MG63 (cell line): ENCODE measurements at regions not wholly inside any gene's neighbourhood (a gene's known extent, or its start where the extent isn't known, plus 50 kb on each side); places are given as distances from the start of the nearest gene placed in this dataset.

Source experiments
- DNase-seq: peaks from one replicate; pipeline ENCODE4 v3.0.0-alpha.2; 2020
- H3K27me3 ChIP-seq: fragments of 250-450 bp; sonication (Bioruptor Pico); 2 replicates; pipeline ENCODE4 v1.5.1; 2020; ENCODE audit warnings: mild to moderate bottlenecking, moderate library complexity
- H3K36me3 ChIP-seq: fragments of 250-450 bp; sonication (Bioruptor Pico); 2 replicates; pipeline ENCODE4 v1.5.1; 2020; ENCODE audit warnings: mild to moderate bottlenecking, moderate library complexity
- H3K4me3 ChIP-seq: fragments of 250-450 bp; sonication (Bioruptor Pico); 2 replicates; pipeline ENCODE4 v1.5.1; 2020; ENCODE audit warnings: mild to moderate bottlenecking, moderate library complexity
- H3K9me3 ChIP-seq: fragments of 250-450 bp; sonication (Bioruptor Pico); 2 replicates; pipeline ENCODE4 v1.5.1; 2020; ENCODE audit warnings: mild to moderate bottlenecking, moderate library complexity

DNA sequence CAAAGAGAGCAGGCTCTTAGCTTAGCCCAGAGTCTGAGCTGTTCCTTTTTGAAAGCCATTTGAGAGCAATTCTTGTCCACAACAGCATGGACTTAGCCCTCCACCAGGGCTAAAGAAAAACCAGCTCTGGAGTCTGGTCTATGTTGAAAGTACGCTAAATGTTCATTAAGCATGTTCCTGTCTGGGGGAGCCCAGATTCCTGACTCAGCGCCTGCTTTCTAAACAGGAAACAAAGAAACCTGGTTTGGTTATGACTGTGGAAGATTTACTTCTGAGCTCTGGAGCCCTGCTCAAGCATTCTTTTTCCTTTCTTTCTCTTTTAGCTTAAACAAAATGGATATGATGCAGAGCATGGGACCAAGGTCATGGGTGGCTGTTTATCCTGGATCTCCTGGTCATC lies 279.8 kb downstream of the RBM43 start:
- no peak for DNase-seq
- H3K27me3 ChIP-seq = no peaks in the 10 kb centered on the region
- no peaks in the 10 kb centered on the region for H3K36me3 ChIP-seq
- H3K4me3 ChIP-seq = no peak overlapping the region
- no peaks in the 10 kb centered on the region for H3K9me3 ChIP-seq

DNA sequence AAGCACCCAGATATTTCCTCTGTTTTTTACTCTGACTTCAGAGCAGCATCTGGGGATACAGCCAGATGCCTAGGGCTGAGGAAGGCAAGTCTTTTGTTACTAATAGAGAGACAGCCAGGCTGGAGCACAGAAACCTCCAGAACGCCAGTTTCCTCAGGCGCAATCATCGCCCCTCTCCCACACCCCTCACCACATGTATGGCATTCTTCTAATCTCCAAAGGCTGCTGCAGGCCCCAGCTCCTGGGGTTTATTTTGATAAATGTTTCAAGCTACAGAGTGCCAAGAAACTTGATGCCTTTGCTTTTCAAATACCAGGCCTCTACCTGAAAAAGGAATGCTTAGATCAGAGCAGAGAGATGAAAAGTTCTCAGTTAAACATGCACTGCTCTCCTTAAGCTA lies 283.6 kb downstream of the RBM43 start:
- Histone ChIP-seq H3K27me3 (no peaks in the 10 kb centered on the region), H3K4me3 (no peak overlapping the region), H3K9me3 (no peaks in the 10 kb centered on the region), H3K36me3 (no peaks in the 10 kb centered on the region)
- no peak for DNase-seq

GRCh38 chr2:150977296-150977695 lies 284.4 kb downstream of the RBM43 start:
- Histone ChIP-seq H3K36me3 (no peaks in the 10 kb centered on the region), H3K4me3 (no peak overlapping the region), H3K27me3 (no peaks in the 10 kb centered on the region), H3K9me3 (no peaks in the 10 kb centered on the region)
- no peak for DNase-seq

- Histone ChIP-seq H3K4me3 (no peak overlapping the region), H3K36me3 (no peaks in the 10 kb centered on the region), H3K9me3 (no peaks in the 10 kb centered on the region), H3K27me3 (no peaks in the 10 kb centered on the region)
- no peak for DNase-seq
Observed at GRCh38 chr2:150976604-150977003, 285.1 kb downstream of the RBM43 start.

GRCh38 chr2:150974864-150975263 lies 286.8 kb downstream of the RBM43 start:
- DNase-seq = no peak

GRCh38 chr2:150974234-150974633 lies 287.4 kb downstream of the RBM43 start:
- Histone ChIP-seq H3K9me3 (no peaks in the 10 kb centered on the region; the same call in 1 of the 2 replicates), H3K36me3 (no peaks in the 10 kb centered on the region), H3K4me3 (no peak overlapping the region), H3K27me3 (no peaks in the 10 kb centered on the region)
- no peak for DNase-seq

More at GRCh38 chr2:150974864-150975263, 286.8 kb downstream of the RBM43 start:
- H3K36me3 ChIP-seq = no peaks in the 10 kb centered on the region
- no peaks in the 10 kb centered on the region for H3K27me3 ChIP-seq
- no peaks in the 10 kb centered on the region; the same call in 1 of the 2 replicates for H3K9me3 ChIP-seq
- no peak overlapping the region for H3K4me3 ChIP-seq

DNA sequence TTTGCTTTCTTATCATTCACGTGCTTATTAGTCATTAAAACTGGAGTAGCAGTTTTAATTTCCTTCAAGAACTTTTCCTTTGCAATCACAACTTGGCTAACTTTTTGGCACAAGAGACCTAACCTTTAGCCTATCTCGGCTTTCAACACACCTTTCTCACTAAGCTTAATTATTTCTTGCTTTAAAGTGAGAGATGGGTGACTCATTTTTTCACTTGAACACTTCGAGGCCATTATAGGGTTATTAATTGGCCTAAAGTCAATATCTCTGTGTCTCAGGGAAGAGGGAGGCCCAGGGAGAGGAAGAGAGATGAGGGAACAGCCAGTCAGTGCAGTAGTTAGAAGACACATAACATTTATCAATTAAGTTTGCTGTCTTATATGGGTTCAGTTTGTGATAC lies 289.8 kb downstream of the RBM43 start:
- Histone ChIP-seq H3K27me3 (no peaks in the 10 kb centered on the region), H3K4me3 (no peak overlapping the region), H3K36me3 (no peaks in the 10 kb centered on the region), H3K9me3 (no peaks in the 10 kb centered on the region; the same call in 1 of the 2 replicates)
- DNase-seq = no peak

DNA sequence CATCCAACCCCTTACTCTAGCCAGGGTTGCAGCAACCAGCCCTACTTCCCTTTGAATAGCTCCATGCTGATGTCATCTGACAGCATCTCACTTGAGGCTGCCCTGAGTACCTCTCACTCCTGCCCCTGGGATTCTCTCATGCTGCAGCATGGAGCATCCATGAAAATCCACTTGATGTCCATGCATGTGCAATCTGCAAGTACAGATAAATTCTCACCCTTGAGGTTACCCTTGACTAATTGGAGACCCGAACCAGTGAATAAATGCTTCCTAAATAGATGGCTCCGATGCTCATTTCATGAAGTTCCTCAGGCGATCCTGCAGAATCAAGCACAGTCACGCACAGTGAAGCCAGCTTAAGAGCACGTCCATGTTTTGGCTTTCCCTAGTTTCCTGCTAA lies 298.3 kb downstream of the RBM43 start:
- Histone ChIP-seq H3K27me3 (no peaks in the 10 kb centered on the region), H3K9me3 (no peaks in the 10 kb centered on the region), H3K4me3 (no peak overlapping the region), H3K36me3 (no peaks in the 10 kb centered on the region)
- DNase-seq = no peak

DNA sequence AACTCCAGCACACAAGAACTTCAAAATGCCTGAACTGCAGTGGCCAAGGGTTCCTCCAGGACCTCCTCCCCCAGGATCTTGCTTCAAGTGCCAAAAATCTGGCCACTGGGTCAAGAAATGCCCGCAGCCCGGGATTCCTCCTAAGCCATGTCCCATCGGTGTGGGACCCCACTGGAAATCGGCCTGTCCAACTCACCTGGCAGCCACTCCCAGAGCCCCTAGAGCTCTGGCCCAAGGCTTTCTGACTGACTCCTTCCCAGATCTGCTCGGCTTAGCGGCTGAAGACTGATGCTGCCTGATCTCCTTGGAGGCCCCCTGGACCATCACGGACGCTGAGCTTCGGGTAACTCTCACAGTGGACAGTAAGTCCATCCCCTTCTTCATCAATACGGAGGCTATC lies 306.4 kb downstream of the RBM43 start:
- Histone ChIP-seq H3K27me3 (no peaks in the 10 kb centered on the region), H3K9me3 (0 out of 2 replicates have a peak, but pooled peaks cover 2% of the 10 kb centered on the region), H3K4me3 (no peak overlapping the region), H3K36me3 (no peaks in the 10 kb centered on the region)
- no peak for DNase-seq

DNA sequence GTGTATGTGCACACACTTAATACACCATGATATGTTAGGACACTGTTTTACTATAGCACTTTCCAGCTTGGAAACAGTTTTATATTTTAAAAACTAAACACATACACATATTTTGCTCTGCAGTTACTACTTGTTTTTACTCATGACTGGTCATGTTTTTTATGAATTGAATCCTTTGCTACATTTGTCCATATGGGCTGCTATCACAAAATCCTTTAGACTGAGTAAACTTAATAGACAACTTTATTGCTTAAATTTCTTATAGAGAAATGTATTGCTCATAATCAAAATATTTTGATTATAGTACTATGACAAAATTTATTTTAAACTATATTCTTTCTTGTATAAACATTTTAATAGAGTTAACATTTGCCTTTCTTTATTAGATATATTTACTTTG lies 314.8 kb downstream of the RBM43 start:
- no peaks in the 10 kb centered on the region for H3K36me3 ChIP-seq
- no peak overlapping the region for H3K4me3 ChIP-seq
- DNase-seq = no peak
- peaks cover 4% of the 10 kb centered on the region; the same call in 1 of the 2 replicates for H3K9me3 ChIP-seq
- H3K27me3 ChIP-seq = no peaks in the 10 kb centered on the region

DNA sequence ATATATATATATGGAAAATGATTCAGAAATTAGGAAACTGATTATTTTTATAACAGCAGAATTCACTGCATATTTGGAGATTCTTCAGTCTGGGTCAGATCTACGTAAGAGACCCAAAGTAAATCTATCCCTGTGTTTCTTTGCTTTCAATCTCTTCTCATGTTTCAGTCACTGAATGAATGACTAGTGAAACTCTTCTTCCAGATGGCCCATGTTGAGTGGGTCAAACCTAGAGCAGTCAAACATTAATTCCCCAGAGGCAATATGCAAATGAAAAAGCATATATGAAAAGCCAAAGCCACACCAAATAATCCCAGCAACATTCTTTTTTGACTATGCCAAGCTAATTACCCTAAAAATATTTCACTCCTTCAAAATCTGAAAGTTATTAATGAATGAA lies 317.3 kb downstream of the RBM43 start:
- Histone ChIP-seq H3K4me3 (no peak overlapping the region), H3K36me3 (no peaks in the 10 kb centered on the region), H3K27me3 (no peaks in the 10 kb centered on the region), H3K9me3 (no peaks in the 10 kb centered on the region)
- no peak for DNase-seq

DNA sequence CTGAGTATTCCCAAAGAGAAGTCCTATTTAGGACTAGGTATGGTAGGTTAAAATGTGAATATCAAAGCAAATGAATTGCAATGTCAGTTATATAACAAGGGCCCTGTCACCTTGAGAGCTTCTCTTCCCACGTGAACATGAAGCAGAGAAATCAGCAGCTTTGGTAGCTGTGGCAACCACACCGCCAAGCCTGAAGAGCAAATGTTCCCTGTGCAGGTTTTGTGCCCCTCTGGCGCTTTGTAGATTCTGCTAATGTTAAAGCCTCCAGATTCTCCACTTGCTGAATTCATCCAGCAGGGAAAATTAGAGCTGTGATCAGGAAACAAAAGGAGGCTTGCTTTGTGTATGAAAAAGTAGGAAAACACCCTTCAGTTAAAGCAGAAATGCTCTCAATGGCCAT lies 322.6 kb downstream of the RBM43 start:
- Histone ChIP-seq H3K36me3 (no peaks in the 10 kb centered on the region), H3K4me3 (no peak overlapping the region), H3K9me3 (no peaks in the 10 kb centered on the region), H3K27me3 (no peaks in the 10 kb centered on the region)
- DNase-seq = no peak

DNA sequence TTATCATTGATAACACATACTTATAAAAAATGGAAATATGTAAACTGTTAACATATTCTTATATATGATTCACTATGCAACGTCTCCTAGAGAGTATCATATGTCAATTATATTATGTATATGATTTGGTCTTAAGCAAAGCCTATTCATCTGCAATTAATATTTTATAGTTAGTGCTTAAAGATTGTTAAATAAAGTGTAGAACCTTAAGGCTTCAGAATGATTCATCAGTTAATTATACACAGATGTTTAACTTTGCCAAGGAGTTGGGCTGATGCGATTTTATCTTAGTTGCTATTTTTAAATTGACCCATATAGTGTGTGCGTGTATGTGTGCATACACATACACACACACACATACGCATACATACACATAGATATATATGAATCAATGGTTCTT lies 323.1 kb downstream of the RBM43 start:
- Histone ChIP-seq H3K36me3 (no peaks in the 10 kb centered on the region), H3K4me3 (no peak overlapping the region), H3K27me3 (no peaks in the 10 kb centered on the region), H3K9me3 (no peaks in the 10 kb centered on the region)
- DNase-seq = no peak

GRCh38 chr2:150937030-150937429 lies 324.6 kb downstream of the RBM43 start:
- Histone ChIP-seq H3K36me3 (no peaks in the 10 kb centered on the region), H3K9me3 (no peaks in the 10 kb centered on the region), H3K27me3 (no peaks in the 10 kb centered on the region), H3K4me3 (no peak overlapping the region)
- DNase-seq = no peak

- no peaks in the 10 kb centered on the region for H3K27me3 ChIP-seq
- H3K9me3 ChIP-seq = no peaks in the 10 kb centered on the region
- no peak overlapping the region for H3K4me3 ChIP-seq
- no peaks in the 10 kb centered on the region for H3K36me3 ChIP-seq
- no peak for DNase-seq
Observed at GRCh38 chr2:150931451-150931850, 330.2 kb downstream of the RBM43 start.

GRCh38 chr2:150925611-150926010 lies 336.1 kb downstream of the RBM43 start:
- H3K36me3 ChIP-seq = no peaks in the 10 kb centered on the region
- DNase-seq = no peak
- H3K9me3 ChIP-seq = no peaks in the 10 kb centered on the region; the same call in 1 of the 2 replicates
- H3K27me3 ChIP-seq = no peaks in the 10 kb centered on the region
- H3K4me3 ChIP-seq = no peak overlapping the region

- DNase-seq = no peak
- H3K36me3 ChIP-seq = no peaks in the 10 kb centered on the region
- no peak overlapping the region for H3K4me3 ChIP-seq
- no peaks in the 10 kb centered on the region; the same call in 1 of the 2 replicates for H3K9me3 ChIP-seq
- no peaks in the 10 kb centered on the region for H3K27me3 ChIP-seq
Observed at GRCh38 chr2:150924878-150925277, 336.8 kb downstream of the RBM43 start.

GRCh38 chr2:150919901-150920300 lies 341.8 kb downstream of the RBM43 start:
- no peaks in the 10 kb centered on the region for H3K27me3 ChIP-seq
- no peaks in the 10 kb centered on the region for H3K36me3 ChIP-seq
- no peaks in the 10 kb centered on the region; the same call in 1 of the 2 replicates for H3K9me3 ChIP-seq
- DNase-seq = no peak
- no peak overlapping the region for H3K4me3 ChIP-seq
